ENCODE measurements at regions not wholly inside any gene's neighbourhood (a gene's known extent, or its start where the extent isn't known, plus 50 kb on each side); places are given as distances from the start of the nearest gene placed in this dataset.

DNA sequence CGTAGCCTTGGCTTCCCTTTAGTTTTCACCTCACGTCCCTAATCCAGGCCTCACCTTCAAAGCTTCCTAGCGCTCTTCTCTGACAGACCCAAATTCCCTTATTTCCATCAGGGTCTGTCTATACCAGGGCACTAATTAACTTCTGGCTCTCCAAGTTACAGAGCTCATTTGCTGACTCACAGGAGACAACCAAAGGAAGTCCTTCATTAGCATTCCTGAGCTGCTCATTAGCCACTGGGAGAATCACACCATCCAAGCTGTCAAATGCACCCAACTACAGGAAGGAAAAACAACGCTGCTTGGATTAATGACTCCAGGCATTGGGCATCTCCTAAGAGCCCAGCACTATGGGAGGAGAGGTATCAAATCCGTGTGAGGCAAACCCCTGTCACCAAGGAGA, 109.8 kb upstream of the ALK start:
- TF ChIP-seq, protein P1, sequence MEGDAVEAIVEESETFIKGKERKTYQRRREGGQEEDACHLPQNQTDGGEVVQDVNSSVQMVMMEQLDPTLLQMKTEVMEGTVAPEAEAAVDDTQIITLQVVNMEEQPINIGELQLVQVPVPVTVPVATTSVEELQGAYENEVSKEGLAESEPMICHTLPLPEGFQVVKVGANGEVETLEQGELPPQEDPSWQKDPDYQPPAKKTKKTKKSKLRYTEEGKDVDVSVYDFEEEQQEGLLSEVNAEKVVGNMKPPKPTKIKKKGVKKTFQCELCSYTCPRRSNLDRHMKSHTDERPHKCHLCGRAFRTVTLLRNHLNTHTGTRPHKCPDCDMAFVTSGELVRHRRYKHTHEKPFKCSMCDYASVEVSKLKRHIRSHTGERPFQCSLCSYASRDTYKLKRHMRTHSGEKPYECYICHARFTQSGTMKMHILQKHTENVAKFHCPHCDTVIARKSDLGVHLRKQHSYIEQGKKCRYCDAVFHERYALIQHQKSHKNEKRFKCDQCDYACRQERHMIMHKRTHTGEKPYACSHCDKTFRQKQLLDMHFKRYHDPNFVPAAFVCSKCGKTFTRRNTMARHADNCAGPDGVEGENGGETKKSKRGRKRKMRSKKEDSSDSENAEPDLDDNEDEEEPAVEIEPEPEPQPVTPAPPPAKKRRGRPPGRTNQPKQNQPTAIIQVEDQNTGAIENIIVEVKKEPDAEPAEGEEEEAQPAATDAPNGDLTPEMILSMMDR (CRISPR knock-in tag; IDR thresholded peaks at IDR 0.05) = no peak
- no peak for TF ChIP-seq ZNF292 (CRISPR knock-in tag; IDR thresholded peaks at IDR 0.05; ENCODE audit: borderline replicate concordance, low read depth)
- no peak for TF ChIP-seq ZNF558 (CRISPR knock-in tag; IDR thresholded peaks at IDR 0.05; ENCODE audit: borderline replicate concordance)
- no peak for TF ChIP-seq MZF1 (CRISPR knock-in tag; IDR thresholded peaks at IDR 0.05; ENCODE audit: borderline replicate concordance)
- no peak for TF ChIP-seq ZSCAN25 (CRISPR knock-in tag; IDR thresholded peaks at IDR 0.05)
- TF ChIP-seq, protein P2, sequence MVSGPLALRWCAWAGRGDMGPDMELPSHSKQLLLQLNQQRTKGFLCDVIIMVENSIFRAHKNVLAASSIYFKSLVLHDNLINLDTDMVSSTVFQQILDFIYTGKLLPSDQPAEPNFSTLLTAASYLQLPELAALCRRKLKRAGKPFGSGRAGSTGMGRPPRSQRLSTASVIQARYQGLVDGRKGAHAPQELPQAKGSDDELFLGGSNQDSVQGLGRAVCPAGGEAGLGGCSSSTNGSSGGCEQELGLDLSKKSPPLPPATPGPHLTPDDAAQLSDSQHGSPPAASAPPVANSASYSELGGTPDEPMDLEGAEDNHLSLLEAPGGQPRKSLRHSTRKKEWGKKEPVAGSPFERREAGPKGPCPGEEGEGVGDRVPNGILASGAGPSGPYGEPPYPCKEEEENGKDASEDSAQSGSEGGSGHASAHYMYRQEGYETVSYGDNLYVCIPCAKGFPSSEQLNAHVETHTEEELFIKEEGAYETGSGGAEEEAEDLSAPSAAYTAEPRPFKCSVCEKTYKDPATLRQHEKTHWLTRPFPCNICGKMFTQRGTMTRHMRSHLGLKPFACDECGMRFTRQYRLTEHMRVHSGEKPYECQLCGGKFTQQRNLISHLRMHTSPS (CRISPR knock-in tag; IDR thresholded peaks at IDR 0.05; ENCODE audit: low read depth) = no peak
- TF ChIP-seq POLR2A (IDR thresholded peaks at IDR 0.05; ENCODE audit: insufficient read depth in 1 of 2, low read depth in 2 of 2, low read length in 2 of 2) = no peak
- TF ChIP-seq, protein P3, sequence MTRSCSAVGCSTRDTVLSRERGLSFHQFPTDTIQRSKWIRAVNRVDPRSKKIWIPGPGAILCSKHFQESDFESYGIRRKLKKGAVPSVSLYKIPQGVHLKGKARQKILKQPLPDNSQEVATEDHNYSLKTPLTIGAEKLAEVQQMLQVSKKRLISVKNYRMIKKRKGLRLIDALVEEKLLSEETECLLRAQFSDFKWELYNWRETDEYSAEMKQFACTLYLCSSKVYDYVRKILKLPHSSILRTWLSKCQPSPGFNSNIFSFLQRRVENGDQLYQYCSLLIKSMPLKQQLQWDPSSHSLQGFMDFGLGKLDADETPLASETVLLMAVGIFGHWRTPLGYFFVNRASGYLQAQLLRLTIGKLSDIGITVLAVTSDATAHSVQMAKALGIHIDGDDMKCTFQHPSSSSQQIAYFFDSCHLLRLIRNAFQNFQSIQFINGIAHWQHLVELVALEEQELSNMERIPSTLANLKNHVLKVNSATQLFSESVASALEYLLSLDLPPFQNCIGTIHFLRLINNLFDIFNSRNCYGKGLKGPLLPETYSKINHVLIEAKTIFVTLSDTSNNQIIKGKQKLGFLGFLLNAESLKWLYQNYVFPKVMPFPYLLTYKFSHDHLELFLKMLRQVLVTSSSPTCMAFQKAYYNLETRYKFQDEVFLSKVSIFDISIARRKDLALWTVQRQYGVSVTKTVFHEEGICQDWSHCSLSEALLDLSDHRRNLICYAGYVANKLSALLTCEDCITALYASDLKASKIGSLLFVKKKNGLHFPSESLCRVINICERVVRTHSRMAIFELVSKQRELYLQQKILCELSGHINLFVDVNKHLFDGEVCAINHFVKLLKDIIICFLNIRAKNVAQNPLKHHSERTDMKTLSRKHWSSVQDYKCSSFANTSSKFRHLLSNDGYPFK (CRISPR knock-in tag; IDR thresholded peaks at IDR 0.05; ENCODE audit: borderline replicate concordance) = no peak
- no peak for TF ChIP-seq TCF12 (IDR thresholded peaks at IDR 0.05)
- TF ChIP-seq TCF12 (CRISPR knock-in tag; IDR thresholded peaks at IDR 0.05) = no peak
- TF ChIP-seq ZNF777 (CRISPR knock-in tag; IDR thresholded peaks at IDR 0.05) = no peak
- TF ChIP-seq ATF1 (CRISPR knock-in tag; IDR thresholded peaks at IDR 0.05) = no peak
- TF ChIP-seq RNF2 (conservative IDR thresholded peaks at IDR 0.05; ENCODE audit: low read depth) = no peak
- no peak for TF ChIP-seq HOXA9 (CRISPR knock-in tag; IDR thresholded peaks at IDR 0.05; ENCODE audit: borderline replicate concordance)
- no peak for TF ChIP-seq ZNF224 (CRISPR knock-in tag; IDR thresholded peaks at IDR 0.05)

Measured in HepG2 (cell line).